ENCODE measurements at regions not wholly inside any gene's neighbourhood (a gene's known extent, or its start where the extent isn't known, plus 50 kb on each side); places are given as distances from the start of the nearest gene placed in this dataset.

DNA sequence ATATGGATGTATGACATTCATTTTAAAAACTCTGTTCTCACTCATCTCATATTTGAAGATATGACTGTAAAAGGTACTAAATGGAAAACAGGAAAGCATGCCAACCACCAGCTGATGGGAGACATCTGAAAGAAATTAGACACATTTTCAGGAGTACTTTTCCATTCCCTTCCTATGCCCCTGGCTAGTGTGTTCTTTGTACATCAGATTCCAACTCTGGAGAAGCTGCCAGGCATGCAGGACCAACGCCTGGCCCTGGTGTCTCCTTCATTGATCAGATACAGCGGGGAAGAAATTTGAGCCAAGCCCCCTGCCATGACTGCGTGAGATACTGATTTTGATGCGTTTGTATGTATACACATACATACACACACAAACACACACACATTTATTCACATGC lies 599.0 kb upstream of the SYT4 start:
- TF ChIP-seq POLR2A (IDR thresholded peaks at IDR 0.05), result no peak
- no peak for TF ChIP-seq EP300 (IDR thresholded peaks at IDR 0.05)
